ENCODE measurements at regions not wholly inside any gene's neighbourhood (a gene's known extent, or its start where the extent isn't known, plus 50 kb on each side); places are given as distances from the start of the nearest gene placed in this dataset.

DNA sequence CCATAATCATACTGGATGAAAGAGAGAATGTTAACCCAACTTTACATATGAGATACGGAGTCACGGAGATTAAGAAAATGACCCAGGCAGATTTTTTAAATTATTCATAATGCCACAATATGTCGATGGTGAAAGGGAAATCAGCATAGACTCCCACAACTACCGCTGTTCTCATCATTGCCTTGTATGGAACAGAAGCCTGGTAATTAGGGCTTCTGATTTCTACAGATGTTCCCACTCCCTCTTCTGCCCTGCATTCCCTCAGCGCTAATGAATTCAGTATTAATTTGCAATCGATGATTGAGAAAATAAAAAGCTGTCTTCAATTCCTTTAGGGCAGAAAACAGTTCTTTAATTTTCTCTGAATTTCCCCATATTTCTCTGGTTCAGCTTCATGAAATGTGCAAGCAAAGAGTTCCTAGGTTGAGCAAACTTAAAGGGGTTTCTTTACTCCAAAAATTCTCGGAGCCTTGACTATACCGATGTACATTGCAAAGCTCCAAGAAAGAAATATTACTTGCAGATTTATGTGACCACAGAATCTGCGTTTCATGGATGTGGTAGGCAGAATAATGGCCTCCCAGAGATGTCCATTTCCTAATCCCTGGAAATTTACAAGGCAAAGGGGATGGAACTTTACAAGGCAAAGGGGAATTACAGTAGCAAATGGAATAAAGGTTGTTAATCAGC lies 134.9 kb upstream of the ZC3H12C start:
- TF ChIP-seq, protein P1, sequence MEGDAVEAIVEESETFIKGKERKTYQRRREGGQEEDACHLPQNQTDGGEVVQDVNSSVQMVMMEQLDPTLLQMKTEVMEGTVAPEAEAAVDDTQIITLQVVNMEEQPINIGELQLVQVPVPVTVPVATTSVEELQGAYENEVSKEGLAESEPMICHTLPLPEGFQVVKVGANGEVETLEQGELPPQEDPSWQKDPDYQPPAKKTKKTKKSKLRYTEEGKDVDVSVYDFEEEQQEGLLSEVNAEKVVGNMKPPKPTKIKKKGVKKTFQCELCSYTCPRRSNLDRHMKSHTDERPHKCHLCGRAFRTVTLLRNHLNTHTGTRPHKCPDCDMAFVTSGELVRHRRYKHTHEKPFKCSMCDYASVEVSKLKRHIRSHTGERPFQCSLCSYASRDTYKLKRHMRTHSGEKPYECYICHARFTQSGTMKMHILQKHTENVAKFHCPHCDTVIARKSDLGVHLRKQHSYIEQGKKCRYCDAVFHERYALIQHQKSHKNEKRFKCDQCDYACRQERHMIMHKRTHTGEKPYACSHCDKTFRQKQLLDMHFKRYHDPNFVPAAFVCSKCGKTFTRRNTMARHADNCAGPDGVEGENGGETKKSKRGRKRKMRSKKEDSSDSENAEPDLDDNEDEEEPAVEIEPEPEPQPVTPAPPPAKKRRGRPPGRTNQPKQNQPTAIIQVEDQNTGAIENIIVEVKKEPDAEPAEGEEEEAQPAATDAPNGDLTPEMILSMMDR (IDR thresholded peaks at IDR 0.05): no peak
- TF ChIP-seq POLR2AphosphoS5 (IDR thresholded peaks at IDR 0.05) (no peak), POLR2A (IDR thresholded peaks at IDR 0.05; ENCODE audit: low read depth) (no peak), EP300 (IDR thresholded peaks at IDR 0.05) (no peak)

Measured in esophagus muscularis mucosa (tissue), 4 donors.